ENCODE measurements at regions not wholly inside any gene's neighbourhood (a gene's known extent, or its start where the extent isn't known, plus 50 kb on each side); places are given as distances from the start of the nearest gene placed in this dataset.
"Not testable (repeated sequence)": the region's sequence is repeated elsewhere in the genome, so short reads cannot be mapped to it uniquely, and the experiment has no call there.

- Histone ChIP-seq H3K4me1 (no peaks in the 10 kb centered on the region), H3K9me3 (no peaks in the 10 kb centered on the region), H3K4me3 (no peak overlapping the region), H3K36me3 (no peaks in the 10 kb centered on the region), H3K27me3 (no peaks in the 10 kb centered on the region), H3K27ac (no peak overlapping the region)
- intact Hi-C loops (cut with DNase I) = no loop called here
- DNase-seq (ENCODE audit: extremely low spot score in 2 of 2) = no peak
- TF ChIP-seq POLR2A (IDR thresholded peaks at IDR 0.05) = no peak
- no peak for TF ChIP-seq CTCF (IDR thresholded peaks at IDR 0.05)
- no peak for TF ChIP-seq POLR2AphosphoS5 (IDR thresholded peaks at IDR 0.05; ENCODE audit: insufficient read depth in 1 of 2, low read depth in 1 of 2)
Observed at GRCh38 chr6:144952456-144953240, 667.5 kb downstream of the UTRN start.

DNA sequence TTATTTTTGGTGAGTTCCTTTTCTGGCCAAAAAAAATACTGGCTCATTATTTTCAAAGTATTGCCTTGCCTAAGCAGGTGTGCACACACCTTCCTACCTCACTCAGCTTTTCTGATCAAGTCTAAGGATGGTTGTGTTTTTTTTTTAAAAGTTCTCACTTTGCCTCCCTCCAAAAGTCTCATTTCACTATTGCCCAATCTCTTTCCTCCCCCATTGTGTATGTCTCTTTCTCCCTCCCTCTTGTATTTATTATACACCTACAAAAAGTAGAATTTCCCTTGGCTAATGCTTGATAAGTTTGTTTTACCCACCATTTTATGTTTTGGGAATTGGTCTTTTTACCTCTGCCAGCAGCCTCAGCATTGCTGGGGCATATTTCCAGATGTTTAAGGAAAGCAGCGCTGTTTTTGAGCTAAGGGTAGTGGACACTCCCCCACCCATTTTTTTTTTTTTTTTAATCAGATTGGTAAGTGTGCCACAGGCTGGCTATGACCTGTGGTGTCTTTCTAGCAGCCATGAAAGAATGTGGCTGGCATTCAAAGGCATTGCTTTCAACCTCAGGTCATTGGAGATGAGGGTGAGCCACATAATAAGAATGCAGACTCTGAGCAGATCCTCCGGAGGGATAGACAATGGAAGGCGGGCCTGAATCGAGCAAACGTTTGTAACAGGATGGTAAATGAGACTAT, 668.6 kb downstream of the UTRN start:
- TF ChIP-seq POLR2A (IDR thresholded peaks at IDR 0.05) (no peak), CTCF (IDR thresholded peaks at IDR 0.05) (no peak)
- DNase-seq (ENCODE audit: extremely low spot score in 2 of 2) = no peak
- Histone ChIP-seq H3K4me1 (no peaks in the 10 kb centered on the region), H3K27ac (no peak overlapping the region), H3K4me3 (no peak overlapping the region), H3K36me3 (no peaks in the 10 kb centered on the region), H3K9me3 (no peaks in the 10 kb centered on the region), H3K27me3 (no peaks in the 10 kb centered on the region)
- intact Hi-C loops (cut with DNase I) = no loop called here

DNA sequence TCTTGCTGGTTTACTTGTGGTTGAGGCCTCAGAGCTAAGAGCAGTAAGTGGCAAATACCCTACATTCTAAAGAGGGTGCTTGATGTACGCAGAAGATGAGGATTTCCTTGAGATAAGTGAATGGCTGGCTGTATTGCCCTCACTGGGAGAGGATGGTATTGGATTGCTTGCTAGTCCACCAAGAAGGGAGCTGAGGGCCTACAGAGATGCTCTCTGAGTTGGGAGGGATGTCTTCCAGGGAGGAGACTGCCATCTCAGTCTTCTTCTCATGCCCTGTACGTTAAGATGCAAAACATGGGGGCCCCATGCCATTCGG, 669.1 kb downstream of the UTRN start:
- no peak for DNase-seq (ENCODE audit: extremely low spot score in 2 of 2)
- H3K27ac ChIP-seq = no peak overlapping the region
- H3K27me3 ChIP-seq = no peaks in the 10 kb centered on the region
- no peaks in the 10 kb centered on the region for H3K4me1 ChIP-seq
- intact Hi-C loops (cut with DNase I) = no loop called here
- no peaks in the 10 kb centered on the region for H3K36me3 ChIP-seq
- H3K9me3 ChIP-seq = no peaks in the 10 kb centered on the region
- TF ChIP-seq CTCF (IDR thresholded peaks at IDR 0.05) (no peak), POLR2A (IDR thresholded peaks at IDR 0.05) (no peak), POLR2AphosphoS5 (IDR thresholded peaks at IDR 0.05; ENCODE audit: insufficient read depth in 1 of 2, low read depth in 1 of 2) (no peak)
- H3K4me3 ChIP-seq = no peak overlapping the region

GRCh38 chr6:144955392-144955791, 670.3 kb downstream of the UTRN start:
- intact Hi-C loops (cut with DNase I) = no loop called here
- H3K9me3 ChIP-seq = no peaks in the 10 kb centered on the region
- H3K27me3 ChIP-seq = no peaks in the 10 kb centered on the region
- H3K27ac ChIP-seq = no peak overlapping the region
- TF ChIP-seq POLR2AphosphoS5 (IDR thresholded peaks at IDR 0.05; ENCODE audit: insufficient read depth in 1 of 2, low read depth in 1 of 2) = no peak
- TF ChIP-seq POLR2A (IDR thresholded peaks at IDR 0.05) = no peak
- TF ChIP-seq CTCF (IDR thresholded peaks at IDR 0.05) = no peak
- no peaks in the 10 kb centered on the region for H3K36me3 ChIP-seq
- H3K4me3 ChIP-seq = no peak overlapping the region
- H3K4me1 ChIP-seq = no peaks in the 10 kb centered on the region
- no peak for DNase-seq (ENCODE audit: extremely low spot score in 2 of 2)

- intact Hi-C loops (cut with DNase I) = no loop called here
- Histone ChIP-seq H3K27ac (no peak overlapping the region), H3K27me3 (no peaks in the 10 kb centered on the region), H3K9me3 (no peaks in the 10 kb centered on the region), H3K4me1 (no peaks in the 10 kb centered on the region), H3K36me3 (no peaks in the 10 kb centered on the region), H3K4me3 (no peak overlapping the region)
- TF ChIP-seq POLR2AphosphoS5 (IDR thresholded peaks at IDR 0.05; ENCODE audit: insufficient read depth in 1 of 2, low read depth in 1 of 2) = no peak
- no peak for TF ChIP-seq POLR2A (IDR thresholded peaks at IDR 0.05)
- TF ChIP-seq CTCF (IDR thresholded peaks at IDR 0.05) = no peak
- no peak for DNase-seq (ENCODE audit: extremely low spot score in 2 of 2)
Observed at GRCh38 chr6:144955859-144956258, 670.7 kb downstream of the UTRN start.

DNA sequence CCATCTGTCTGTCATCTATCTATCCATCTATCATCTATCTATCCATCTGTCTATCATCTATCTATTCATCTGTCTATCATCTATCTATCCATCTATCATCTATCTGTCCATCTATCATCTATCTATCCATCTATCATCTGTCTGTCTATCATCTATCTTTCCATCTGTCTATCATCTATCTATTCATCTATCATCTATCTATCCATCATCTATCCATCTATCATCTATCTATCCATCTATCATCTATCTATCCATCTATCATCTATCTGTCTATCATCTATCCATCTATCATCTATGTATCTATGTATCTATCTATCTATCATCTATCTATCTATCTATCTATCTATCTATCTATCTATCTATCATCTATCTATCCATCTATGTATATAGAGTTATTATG, 671.6 kb downstream of the UTRN start:
- not testable (repeated sequence) for H3K27ac ChIP-seq; DNase-seq (ENCODE audit: extremely low spot score in 2 of 2)

More for the DNA sequence above, 671.6 kb downstream of the UTRN start:
- H3K9me3 ChIP-seq; H3K36me3 ChIP-seq; H3K4me3 ChIP-seq; intact Hi-C loops (cut with DNase I); H3K4me1 ChIP-seq; H3K27me3 ChIP-seq: not testable (repeated sequence)

All from vagina (tissue), 2 donors.